NOMO-1 treated with DMSO at 0.1 percent for 48 hours (cell line): ENCODE measurements at regions not wholly inside any gene's neighbourhood (a gene's known extent, or its start where the extent isn't known, plus 50 kb on each side); places are given as distances from the start of the nearest gene placed in this dataset.
A peak's percentile ranks its signal among the peaks of the same experiment; 100 is the strongest.

Experiments used
- DNase-seq: peaks from one replicate; lab custom pipeline; 2025; ENCODE audit not compliant: unreplicated experiment; lab: John Stamatoyannopoulos, UW

GRCh38 chr1:187622545-187622944, 793.8 kb downstream of the PLA2G4A start:
- peak; percentile 15 for DNase-seq

GRCh38 chr1:187624812-187625545, 796.2 kb downstream of the PLA2G4A start:
- peak; percentile 68 for DNase-seq

- no peak for DNase-seq
Observed at GRCh38 chr1:187626056-187626455, 797.3 kb downstream of the PLA2G4A start.

- no peak for DNase-seq
Observed at GRCh38 chr1:187627516-187627915, 798.8 kb downstream of the PLA2G4A start.

GRCh38 chr1:187629075-187629474, 800.3 kb downstream of the PLA2G4A start:
- no peak for DNase-seq

- DNase-seq = no peak
Observed at GRCh38 chr1:187630653-187631380, 802.1 kb downstream of the PLA2G4A start.

- no peak for DNase-seq
Observed at GRCh38 chr1:187631381-187631675, 802.6 kb downstream of the PLA2G4A start.

- no peak for DNase-seq
Observed at GRCh38 chr1:187631984-187632383, 803.2 kb downstream of the PLA2G4A start.

GRCh38 chr1:187634940-187635339, 806.2 kb downstream of the PLA2G4A start:
- DNase-seq = peak; percentile 78

GRCh38 chr1:187638733-187639434, 810.1 kb downstream of the PLA2G4A start:
- no peak for DNase-seq

- no peak for DNase-seq
Observed at GRCh38 chr1:187641015-187641414, 812.3 kb downstream of the PLA2G4A start.

GRCh38 chr1:187641463-187641862, 812.7 kb downstream of the PLA2G4A start:
- DNase-seq = no peak

- DNase-seq = no peak
Observed at GRCh38 chr1:187641907-187642306, 813.2 kb downstream of the PLA2G4A start.

- no peak for DNase-seq
Observed at GRCh38 chr1:187645651-187646050, 816.9 kb downstream of the PLA2G4A start.

GRCh38 chr1:187646536-187647107, 817.9 kb downstream of the PLA2G4A start:
- DNase-seq = no peak

GRCh38 chr1:187648091-187648490, 819.3 kb downstream of the PLA2G4A start:
- no peak for DNase-seq

- DNase-seq = no peak
Observed at GRCh38 chr1:187654635-187655034, 825.9 kb downstream of the PLA2G4A start.

GRCh38 chr1:187655104-187655503, 826.4 kb downstream of the PLA2G4A start:
- no peak for DNase-seq

GRCh38 chr1:187665483-187665882, 836.7 kb downstream of the PLA2G4A start:
- DNase-seq = no peak

GRCh38 chr1:187680823-187681222, 852.1 kb downstream of the PLA2G4A start:
- no peak for DNase-seq

- DNase-seq = no peak
Observed at GRCh38 chr1:187682112-187682511, 853.4 kb downstream of the PLA2G4A start.

- DNase-seq = no peak
Observed at GRCh38 chr1:187685333-187685732, 856.6 kb downstream of the PLA2G4A start.
